NB4 (cell line): ENCODE measurements at regions not wholly inside any gene's neighbourhood (a gene's known extent, or its start where the extent isn't known, plus 50 kb on each side); places are given as distances from the start of the nearest gene placed in this dataset.

Experiments
- DNase-seq: peaks from one replicate; pipeline ENCODE4 v3.0.0; 2010; ENCODE audit warnings: low read depth
- H3K4me3 ChIP-seq: one replicate; pipeline ENCODE4 v1.5.1; 2011; ENCODE audit warnings: mild to moderate bottlenecking, low read depth, low read length, moderate library complexity
- MYC ChIP-seq: IDR thresholded peaks from 2 replicates; pipeline ENCODE4 v1.6.1; 2011; ENCODE audit warnings: low read depth, low read length
- POLR2A ChIP-seq: IDR thresholded peaks from 2 replicates; pipeline ENCODE4 v1.6.1; 2011; ENCODE audit warnings: mild to moderate bottlenecking; ENCODE audit not compliant: insufficient read length; ENCODE audit errors: extremely low read depth
- TF ChIP-seq, protein P1 (sequence below): IDR thresholded peaks from 2 replicates; pipeline ENCODE4 v1.6.1; 2011; ENCODE audit warnings: low read depth, low read length
- TF ChIP-seq, protein P2 (sequence below): IDR thresholded peaks from one replicate; pipeline ENCODE4 v1.5.1; 2012; ENCODE audit warnings: low read depth, low read length

DNA sequence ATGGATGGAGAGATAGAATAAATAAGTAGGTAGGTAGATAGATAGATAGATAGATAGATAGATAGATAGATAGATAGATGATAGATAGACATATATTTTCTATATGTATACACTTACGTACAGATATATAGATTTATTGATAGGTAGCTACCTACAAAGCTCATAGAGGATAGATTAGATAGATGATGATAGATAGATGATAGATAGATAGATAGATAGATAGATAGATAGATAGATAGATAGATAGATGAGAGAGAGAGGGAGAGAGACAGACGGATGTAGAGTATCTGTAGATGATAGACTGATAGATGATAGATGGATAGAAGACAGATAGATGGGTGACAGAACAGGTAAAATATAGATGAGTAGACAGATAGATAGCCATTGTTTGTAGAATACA, 191.3 kb upstream of the PFKP start:
- no peak for DNase-seq
- H3K4me3 ChIP-seq: no peak overlapping the region
- TF ChIP-seq, protein P1, sequence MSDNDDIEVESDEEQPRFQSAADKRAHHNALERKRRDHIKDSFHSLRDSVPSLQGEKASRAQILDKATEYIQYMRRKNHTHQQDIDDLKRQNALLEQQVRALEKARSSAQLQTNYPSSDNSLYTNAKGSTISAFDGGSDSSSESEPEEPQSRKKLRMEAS: no peak
- TF ChIP-seq, protein P2, sequence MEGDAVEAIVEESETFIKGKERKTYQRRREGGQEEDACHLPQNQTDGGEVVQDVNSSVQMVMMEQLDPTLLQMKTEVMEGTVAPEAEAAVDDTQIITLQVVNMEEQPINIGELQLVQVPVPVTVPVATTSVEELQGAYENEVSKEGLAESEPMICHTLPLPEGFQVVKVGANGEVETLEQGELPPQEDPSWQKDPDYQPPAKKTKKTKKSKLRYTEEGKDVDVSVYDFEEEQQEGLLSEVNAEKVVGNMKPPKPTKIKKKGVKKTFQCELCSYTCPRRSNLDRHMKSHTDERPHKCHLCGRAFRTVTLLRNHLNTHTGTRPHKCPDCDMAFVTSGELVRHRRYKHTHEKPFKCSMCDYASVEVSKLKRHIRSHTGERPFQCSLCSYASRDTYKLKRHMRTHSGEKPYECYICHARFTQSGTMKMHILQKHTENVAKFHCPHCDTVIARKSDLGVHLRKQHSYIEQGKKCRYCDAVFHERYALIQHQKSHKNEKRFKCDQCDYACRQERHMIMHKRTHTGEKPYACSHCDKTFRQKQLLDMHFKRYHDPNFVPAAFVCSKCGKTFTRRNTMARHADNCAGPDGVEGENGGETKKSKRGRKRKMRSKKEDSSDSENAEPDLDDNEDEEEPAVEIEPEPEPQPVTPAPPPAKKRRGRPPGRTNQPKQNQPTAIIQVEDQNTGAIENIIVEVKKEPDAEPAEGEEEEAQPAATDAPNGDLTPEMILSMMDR: no peak
- TF ChIP-seq POLR2A (no peak), MYC (no peak)

DNA sequence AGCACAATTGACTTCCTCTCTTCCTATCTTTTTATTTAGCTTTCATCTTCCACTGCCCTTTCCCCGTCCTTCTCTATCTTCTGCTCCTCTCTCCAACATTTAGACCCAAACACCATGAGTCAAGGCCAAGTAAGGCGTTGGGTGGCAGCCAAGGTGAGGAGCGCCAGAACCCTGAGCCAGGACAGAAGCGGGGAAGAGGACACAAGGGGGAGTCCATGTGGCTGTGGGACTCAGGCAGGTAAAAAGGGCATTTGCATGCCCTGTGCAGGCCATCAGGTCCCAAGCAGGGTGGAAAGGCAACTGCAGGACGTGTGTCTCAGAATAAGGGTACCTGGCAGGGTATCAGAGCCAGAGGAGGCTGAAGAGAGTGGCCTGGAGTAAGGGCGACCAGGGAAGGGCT, 192.4 kb upstream of the PFKP start:
- DNase-seq: no peak
- H3K4me3 ChIP-seq: no peak overlapping the region
- TF ChIP-seq, protein P1: no peak

DNA sequence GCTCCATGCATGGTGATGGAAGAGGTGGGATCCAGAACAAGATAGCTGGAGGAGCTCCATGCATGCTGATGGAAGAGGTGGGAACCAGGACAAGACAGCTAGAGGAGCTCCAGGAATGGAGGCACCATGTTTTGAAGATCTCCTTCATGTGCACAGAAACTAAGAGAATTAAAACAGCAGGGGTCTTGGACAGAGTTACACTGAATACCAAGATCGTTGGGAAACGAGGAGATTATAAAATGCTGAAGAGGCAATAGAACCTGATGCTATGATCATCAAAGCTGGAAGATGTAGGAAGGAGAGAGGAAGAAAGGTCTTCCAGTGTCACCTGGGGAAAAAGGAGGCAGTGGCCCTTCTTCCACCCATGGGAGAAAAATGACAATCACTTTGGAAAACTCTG, 193.6 kb upstream of the PFKP start:
- no peak for TF ChIP-seq MYC
- TF ChIP-seq POLR2A: no peak
- TF ChIP-seq, protein P2: no peak
- TF ChIP-seq, protein P1: no peak
- H3K4me3 ChIP-seq: no peak overlapping the region
- DNase-seq: no peak

DNA sequence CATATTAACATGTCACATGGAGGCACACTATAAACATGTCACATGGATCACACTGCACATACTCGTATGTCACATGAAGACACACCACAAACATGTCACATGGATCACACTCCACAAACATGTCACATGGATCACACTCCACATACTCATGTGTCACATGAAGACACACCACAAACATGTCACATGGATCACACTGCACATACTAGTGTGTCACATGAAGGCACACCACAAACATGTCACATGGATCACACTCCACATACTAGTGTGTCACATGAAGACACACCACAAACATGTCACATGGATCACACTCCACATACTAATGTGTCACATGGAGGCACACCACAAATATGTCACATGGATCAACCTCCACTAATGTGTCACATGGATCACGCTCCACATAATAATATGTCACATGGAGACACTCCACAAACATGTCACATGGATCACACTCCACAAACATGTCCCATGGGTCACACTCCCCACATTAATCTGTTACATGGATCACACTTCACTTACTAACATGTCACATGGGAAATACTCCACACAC, 195.6 kb upstream of the PFKP start:
- TF ChIP-seq POLR2A: no peak
- no peak for TF ChIP-seq MYC
- TF ChIP-seq, protein P2: no peak
- TF ChIP-seq, protein P1: no peak
- no peak for DNase-seq
- no peak overlapping the region for H3K4me3 ChIP-seq

DNA sequence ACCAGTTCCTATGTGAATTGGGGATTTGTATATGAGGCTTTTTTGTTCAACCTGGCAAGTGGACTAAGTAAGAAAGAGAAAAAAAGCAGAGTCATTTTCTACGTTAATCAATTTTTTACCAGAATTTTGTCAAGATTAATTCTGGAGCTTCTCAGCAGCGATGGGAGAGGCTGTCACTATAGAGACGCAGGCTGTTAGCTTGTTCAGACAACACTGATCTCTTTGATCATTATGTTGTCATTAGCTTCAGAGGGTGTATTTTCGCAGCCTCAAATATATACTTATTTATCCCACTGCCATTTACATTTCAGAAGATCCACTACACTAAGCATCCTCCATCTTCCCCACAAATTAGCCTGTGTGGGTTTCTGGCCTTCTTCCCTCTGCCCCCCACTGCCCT, 196.7 kb upstream of the PFKP start:
- no peak overlapping the region for H3K4me3 ChIP-seq
- DNase-seq: no peak
- TF ChIP-seq POLR2A (no peak), MYC (no peak)
- TF ChIP-seq, protein P1: no peak
- TF ChIP-seq, protein P2: no peak

DNA sequence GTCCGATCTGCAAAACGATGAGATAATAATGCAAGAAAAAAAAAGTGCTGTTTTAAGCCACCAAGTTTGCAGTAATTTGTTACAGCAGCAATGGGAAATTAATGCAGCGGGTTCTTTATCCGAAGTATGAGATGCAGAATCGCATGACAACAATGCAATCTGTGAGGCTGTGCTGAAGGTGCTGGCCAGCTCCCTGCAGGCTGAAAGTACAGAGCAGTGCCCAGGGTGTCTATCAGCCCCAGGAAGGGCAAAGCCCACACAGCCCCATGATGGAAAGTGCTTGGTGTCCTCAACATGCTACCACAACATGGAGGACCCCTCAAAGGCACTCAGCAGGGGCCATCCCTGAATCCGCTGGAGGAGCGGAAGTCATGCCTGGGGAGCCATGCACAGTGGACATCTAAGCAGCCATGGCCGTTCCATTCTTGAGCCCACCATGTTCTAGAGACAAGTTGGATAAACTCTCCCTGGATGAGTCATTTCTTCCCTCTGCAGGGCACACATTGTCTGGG, 199.5 kb upstream of the PFKP start:
- no peak for TF ChIP-seq MYC
- no peak for DNase-seq

DNA sequence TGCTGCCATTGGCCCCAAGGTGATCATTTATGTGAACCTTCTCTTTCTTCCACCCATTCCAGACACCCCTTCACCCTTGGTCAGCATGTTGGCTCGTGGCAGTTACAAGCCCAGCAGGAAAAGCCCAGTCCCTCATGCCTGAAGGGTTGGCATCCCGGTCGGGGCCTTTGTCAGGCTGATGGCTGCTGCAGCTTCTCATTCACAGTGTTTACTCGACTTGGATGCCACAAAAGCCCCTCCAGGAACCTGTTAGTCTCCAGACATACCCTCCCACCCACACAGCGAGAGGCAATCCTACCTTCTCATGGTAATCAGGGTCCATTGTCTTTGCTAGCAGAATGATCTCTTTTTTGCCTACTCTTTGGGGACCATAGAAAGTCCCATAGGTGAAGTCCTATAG, 200.8 kb upstream of the PFKP start:
- no peak overlapping the region for H3K4me3 ChIP-seq
- TF ChIP-seq POLR2A: no peak
- TF ChIP-seq, protein P2: no peak
- no peak for DNase-seq

More for the DNA sequence above, 199.5 kb upstream of the PFKP start:
- H3K4me3 ChIP-seq: no peak overlapping the region
